WI38 (cell line): ENCODE measurements at regions not wholly inside any gene's neighbourhood (a gene's known extent, or its start where the extent isn't known, plus 50 kb on each side); places are given as distances from the start of the nearest gene placed in this dataset.

Experiments used
- H3K4me3 ChIP-seq: 2 replicates; pipeline ENCODE4 v1.5.1; 2011; ENCODE audit warnings: low read depth, mild to moderate bottlenecking, control low read depth, low read length
- TF ChIP-seq, protein P1 (sequence below): IDR thresholded peaks from 2 replicates; pipeline ENCODE4 v1.5.1; 2012; ENCODE audit warnings: low read depth, mild to moderate bottlenecking, control low read depth, low read length

DNA sequence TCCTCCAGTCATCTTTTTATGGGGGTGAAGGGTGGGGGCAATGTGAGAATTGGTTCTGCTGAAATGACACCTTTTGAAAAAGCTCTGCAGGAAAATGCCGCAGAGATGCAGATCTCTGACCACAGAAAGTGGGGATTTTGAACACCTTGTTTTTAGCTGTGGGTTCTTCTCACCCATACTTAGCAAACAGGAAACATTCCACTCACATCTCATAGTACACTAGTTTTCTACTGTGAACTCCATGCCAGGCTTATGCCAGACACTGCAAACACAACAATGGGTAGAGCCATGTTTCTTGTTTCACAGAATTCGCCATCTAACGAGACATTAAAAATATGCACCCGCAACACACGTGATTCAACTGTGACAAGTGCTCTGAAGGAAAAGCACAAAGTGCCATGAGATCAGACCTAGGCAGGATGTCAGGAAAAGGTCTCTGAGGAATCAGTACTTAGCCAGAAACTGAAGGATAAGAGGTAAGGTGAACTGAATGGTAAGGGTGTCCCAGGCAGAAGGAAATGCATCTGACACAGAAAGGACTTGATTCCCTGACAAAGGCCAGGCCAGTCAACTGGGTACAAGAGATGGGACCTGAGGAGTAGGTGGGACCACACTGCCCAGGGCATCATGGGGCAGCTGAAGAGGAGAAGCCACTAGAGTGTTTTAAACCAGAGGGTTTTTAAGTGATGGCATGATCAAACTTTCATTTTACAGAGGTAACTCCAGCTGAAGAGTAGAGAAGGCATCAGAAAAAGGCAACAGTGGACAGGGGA lies 83.8 kb upstream of the JAK1 start:
- TF ChIP-seq, protein P1, sequence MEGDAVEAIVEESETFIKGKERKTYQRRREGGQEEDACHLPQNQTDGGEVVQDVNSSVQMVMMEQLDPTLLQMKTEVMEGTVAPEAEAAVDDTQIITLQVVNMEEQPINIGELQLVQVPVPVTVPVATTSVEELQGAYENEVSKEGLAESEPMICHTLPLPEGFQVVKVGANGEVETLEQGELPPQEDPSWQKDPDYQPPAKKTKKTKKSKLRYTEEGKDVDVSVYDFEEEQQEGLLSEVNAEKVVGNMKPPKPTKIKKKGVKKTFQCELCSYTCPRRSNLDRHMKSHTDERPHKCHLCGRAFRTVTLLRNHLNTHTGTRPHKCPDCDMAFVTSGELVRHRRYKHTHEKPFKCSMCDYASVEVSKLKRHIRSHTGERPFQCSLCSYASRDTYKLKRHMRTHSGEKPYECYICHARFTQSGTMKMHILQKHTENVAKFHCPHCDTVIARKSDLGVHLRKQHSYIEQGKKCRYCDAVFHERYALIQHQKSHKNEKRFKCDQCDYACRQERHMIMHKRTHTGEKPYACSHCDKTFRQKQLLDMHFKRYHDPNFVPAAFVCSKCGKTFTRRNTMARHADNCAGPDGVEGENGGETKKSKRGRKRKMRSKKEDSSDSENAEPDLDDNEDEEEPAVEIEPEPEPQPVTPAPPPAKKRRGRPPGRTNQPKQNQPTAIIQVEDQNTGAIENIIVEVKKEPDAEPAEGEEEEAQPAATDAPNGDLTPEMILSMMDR, result no peak
- no peak overlapping the region for H3K4me3 ChIP-seq

- TF ChIP-seq, protein P1, result no peak
- H3K4me3 ChIP-seq, result no peak overlapping the region
Observed at GRCh38 chr1:65050735-65051134, 84.4 kb upstream of the JAK1 start.

- no peak overlapping the region for H3K4me3 ChIP-seq
- TF ChIP-seq, protein P1, result no peak
Observed at GRCh38 chr1:65054481-65054880, 88.1 kb upstream of the JAK1 start.

- TF ChIP-seq, protein P1, result no peak
- no peak overlapping the region for H3K4me3 ChIP-seq
Observed at GRCh38 chr1:65055747-65056146, 89.4 kb upstream of the JAK1 start.

DNA sequence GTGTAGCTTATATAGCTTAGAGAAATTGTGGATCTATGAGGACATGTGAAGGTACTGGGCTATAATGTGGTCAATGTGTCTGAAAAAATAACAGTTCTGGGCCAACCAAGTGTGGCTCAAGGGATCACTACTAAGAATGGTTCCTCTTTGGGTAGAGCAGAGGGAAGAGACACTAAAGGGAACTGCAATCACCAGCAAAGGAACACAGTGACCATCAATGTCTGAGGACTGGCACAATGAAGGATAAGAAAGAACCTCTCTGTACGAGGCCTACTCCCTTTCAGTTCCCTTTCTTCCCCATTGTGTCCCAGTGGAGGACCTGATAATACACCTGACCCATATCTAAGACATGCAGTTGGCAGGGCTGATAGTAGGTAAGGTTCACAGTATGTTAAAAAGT lies 89.9 kb upstream of the JAK1 start:
- TF ChIP-seq, protein P1, result no peak
- no peak overlapping the region for H3K4me3 ChIP-seq

DNA sequence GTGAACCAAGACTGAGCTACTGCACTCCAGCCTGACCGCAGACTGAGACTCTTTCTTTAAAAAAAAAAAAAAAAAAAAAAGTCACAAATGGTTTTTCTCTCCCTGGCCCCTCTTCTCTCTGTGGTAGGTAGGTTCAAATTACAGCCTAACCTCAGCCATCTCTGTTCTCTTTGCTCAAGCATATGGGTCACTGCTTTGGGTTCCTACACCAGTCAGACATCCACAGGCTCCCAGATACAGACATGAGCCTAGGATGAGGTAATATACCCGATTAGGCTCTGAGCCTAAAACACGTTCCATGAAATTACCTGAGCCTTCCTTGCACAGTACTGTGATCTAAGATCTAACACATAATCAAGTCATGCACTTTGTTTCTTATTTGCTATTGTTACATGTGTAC lies 90.5 kb upstream of the JAK1 start:
- TF ChIP-seq, protein P1, result no peak

GRCh38 chr1:65059930-65060538 lies 88.0 kb upstream of the AK4 start:
- no peak overlapping the region for H3K4me3 ChIP-seq
- TF ChIP-seq, protein P1, result peak; percentile 44; the same call in 1 of the 2 replicates

More for the DNA sequence above, 90.5 kb upstream of the JAK1 start:
- H3K4me3 ChIP-seq, result no peak overlapping the region
